ENCODE measurements at regions not wholly inside any gene's neighbourhood (a gene's known extent, or its start where the extent isn't known, plus 50 kb on each side); places are given as distances from the start of the nearest gene placed in this dataset.

DNA sequence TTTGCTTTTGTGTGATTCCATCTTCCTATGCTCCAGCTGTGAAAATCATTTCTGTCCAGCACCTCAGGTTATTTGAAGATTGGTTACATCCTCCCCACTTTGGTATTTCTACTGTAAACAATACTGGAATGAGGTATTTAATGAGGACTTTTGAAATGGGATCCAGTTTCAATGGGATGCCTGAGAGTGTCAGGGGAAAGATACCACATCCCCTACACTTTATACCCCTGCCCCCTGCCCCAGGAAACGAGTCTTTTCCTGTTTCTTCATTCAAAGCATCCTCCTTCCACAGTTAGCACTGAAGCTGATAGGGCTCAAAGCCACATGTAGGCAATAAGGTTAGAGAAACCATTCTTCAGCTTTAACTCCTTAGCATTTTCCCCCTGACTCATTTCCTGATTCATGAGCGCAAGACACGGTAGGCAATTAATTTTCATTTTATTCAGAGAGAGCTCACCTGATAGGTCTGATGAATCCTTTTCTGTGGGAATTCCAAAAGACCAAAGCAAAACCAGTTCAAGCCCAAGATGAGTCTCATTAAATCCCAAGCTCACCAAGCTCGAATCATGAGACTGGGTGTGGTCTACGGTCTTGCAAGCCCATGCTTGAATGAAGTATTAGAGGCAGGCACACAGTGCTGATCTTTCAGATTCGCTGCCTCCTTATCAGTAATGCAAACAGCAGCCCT lies 143.6 kb upstream of the CRY1 start (continued):
- TF ChIP-seq, protein P1, sequence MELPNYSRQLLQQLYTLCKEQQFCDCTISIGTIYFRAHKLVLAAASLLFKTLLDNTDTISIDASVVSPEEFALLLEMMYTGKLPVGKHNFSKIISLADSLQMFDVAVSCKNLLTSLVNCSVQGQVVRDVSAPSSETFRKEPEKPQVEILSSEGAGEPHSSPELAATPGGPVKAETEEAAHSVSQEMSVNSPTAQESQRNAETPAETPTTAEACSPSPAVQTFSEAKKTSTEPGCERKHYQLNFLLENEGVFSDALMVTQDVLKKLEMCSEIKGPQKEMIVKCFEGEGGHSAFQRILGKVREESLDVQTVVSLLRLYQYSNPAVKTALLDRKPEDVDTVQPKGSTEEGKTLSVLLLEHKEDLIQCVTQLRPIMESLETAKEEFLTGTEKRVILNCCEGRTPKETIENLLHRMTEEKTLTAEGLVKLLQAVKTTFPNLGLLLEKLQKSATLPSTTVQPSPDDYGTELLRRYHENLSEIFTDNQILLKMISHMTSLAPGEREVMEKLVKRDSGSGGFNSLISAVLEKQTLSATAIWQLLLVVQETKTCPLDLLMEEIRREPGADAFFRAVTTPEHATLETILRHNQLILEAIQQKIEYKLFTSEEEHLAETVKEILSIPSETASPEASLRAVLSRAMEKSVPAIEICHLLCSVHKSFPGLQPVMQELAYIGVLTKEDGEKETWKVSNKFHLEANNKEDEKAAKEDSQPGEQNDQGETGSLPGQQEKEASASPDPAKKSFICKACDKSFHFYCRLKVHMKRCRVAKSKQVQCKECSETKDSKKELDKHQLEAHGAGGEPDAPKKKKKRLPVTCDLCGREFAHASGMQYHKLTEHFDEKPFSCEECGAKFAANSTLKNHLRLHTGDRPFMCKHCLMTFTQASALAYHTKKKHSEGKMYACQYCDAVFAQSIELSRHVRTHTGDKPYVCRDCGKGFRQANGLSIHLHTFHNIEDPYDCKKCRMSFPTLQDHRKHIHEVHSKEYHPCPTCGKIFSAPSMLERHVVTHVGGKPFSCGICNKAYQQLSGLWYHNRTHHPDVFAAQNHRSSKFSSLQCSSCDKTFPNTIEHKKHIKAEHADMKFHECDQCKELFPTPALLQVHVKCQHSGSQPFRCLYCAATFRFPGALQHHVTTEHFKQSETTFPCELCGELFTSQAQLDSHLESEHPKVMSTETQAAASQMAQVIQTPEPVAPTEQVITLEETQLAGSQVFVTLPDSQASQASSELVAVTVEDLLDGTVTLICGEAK (IDR thresholded peaks at IDR 0.05) = no peak
- TF ChIP-seq, protein P1 (CRISPR knock-in tag; IDR thresholded peaks at IDR 0.05) = no peak
- TF ChIP-seq ZNF713 (CRISPR knock-in tag; IDR thresholded peaks at IDR 0.05) (no peak), RORA (CRISPR knock-in tag; IDR thresholded peaks at IDR 0.05) (no peak), ZBTB3 (CRISPR knock-in tag; IDR thresholded peaks at IDR 0.05; ENCODE audit: borderline replicate concordance, low read depth) (no peak), NCOR1 (IDR thresholded peaks at IDR 0.05; ENCODE audit: borderline replicate concordance, low read length) (no peak), POLR2A (IDR thresholded peaks at IDR 0.05; ENCODE audit: insufficient read depth in 1 of 2, low read depth in 2 of 2, low read length in 2 of 2) (no peak), SALL2 (CRISPR knock-in tag; IDR thresholded peaks at IDR 0.05) (no peak), ZNF558 (CRISPR knock-in tag; IDR thresholded peaks at IDR 0.05; ENCODE audit: borderline replicate concordance) (no peak), ZNF274 (CRISPR knock-in tag; IDR thresholded peaks at IDR 0.05) (no peak)
- TF ChIP-seq, protein P2, sequence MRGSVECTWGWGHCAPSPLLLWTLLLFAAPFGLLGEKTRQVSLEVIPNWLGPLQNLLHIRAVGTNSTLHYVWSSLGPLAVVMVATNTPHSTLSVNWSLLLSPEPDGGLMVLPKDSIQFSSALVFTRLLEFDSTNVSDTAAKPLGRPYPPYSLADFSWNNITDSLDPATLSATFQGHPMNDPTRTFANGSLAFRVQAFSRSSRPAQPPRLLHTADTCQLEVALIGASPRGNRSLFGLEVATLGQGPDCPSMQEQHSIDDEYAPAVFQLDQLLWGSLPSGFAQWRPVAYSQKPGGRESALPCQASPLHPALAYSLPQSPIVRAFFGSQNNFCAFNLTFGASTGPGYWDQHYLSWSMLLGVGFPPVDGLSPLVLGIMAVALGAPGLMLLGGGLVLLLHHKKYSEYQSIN (CRISPR knock-in tag; IDR thresholded peaks at IDR 0.05; ENCODE audit: borderline replicate concordance) = no peak
